GM19240 (cell line): ENCODE measurements at regions not wholly inside any gene's neighbourhood (a gene's known extent, or its start where the extent isn't known, plus 50 kb on each side); places are given as distances from the start of the nearest gene placed in this dataset.

ENCODE experiments used
- DNase-seq: peaks from one replicate; pipeline ENCODE4 v3.0.0; 2011; ENCODE audit warnings: low spot score; ENCODE audit not compliant: insufficient read length

- DNase-seq: no peak
Observed at GRCh38 chr9:93730648-93731047, 154.3 kb downstream of the PHF2 start.

- no peak for DNase-seq
Observed at GRCh38 chr9:93730217-93730616, 153.8 kb downstream of the PHF2 start.
